GM23248 (cell line): ENCODE measurements at regions not wholly inside any gene's neighbourhood (a gene's known extent, or its start where the extent isn't known, plus 50 kb on each side); places are given as distances from the start of the nearest gene placed in this dataset.

Experiments
- DNase-seq: peaks from one replicate; pipeline ENCODE4 v3.0.0-alpha.2; 2015
- H2AFZ ChIP-seq: fragments of 200-600 bp; sonication (generic); 2 replicates; pipeline ENCODE4 v1.6.1; 2016; ENCODE audit warnings: antibody characterized with exemption
- H3F3A ChIP-seq: fragments of 200-600 bp; sonication (generic); 2 replicates; pipeline ENCODE4 v1.6.1; 2016; ENCODE audit warnings: mild to moderate bottlenecking, antibody characterized with exemption, mixed run types; ENCODE audit not compliant: insufficient read depth
- H3K27ac ChIP-seq: fragments of 200-600 bp; sonication (generic); 2 replicates; pipeline ENCODE4 v1.5.1; 2016; ENCODE audit warnings: mild to moderate bottlenecking
- H3K27me3 ChIP-seq: fragments of 200-600 bp; sonication (generic); replicated peaks from 2 replicates; pipeline ENCODE4 v1.6.1; 2016; ENCODE audit warnings: mild to moderate bottlenecking; ENCODE audit not compliant: insufficient read depth
- H3K36me3 ChIP-seq: fragments of 200-600 bp; sonication (generic); 2 replicates; pipeline ENCODE4 v1.6.1; 2016; ENCODE audit warnings: low read depth, mild to moderate bottlenecking
- H3K4me1 ChIP-seq: fragments of 200-600 bp; sonication (generic); 2 replicates; pipeline ENCODE4 v1.6.1; 2016; ENCODE audit warnings: mild to moderate bottlenecking; ENCODE audit not compliant: insufficient read depth
- H3K4me2 ChIP-seq: fragments of 200-600 bp; sonication (generic); one replicate; pipeline ENCODE4 v1.6.1; 2016; ENCODE audit warnings: mild to moderate bottlenecking; ENCODE audit not compliant: unreplicated experiment
- H3K4me3 ChIP-seq: fragments of 200-600 bp; sonication (generic); 2 replicates; pipeline ENCODE4 v1.5.1; 2016; ENCODE audit warnings: mild to moderate bottlenecking
- H3K79me2 ChIP-seq: fragments of 200-600 bp; sonication (generic); 2 replicates; pipeline ENCODE4 v1.6.1; 2016; ENCODE audit warnings: mild to moderate bottlenecking; ENCODE audit not compliant: insufficient read depth
- H3K9ac ChIP-seq: fragments of 200-600 bp; sonication (generic); 2 replicates; pipeline ENCODE4 v1.6.1; 2016; ENCODE audit warnings: mild to moderate bottlenecking
- H3K9me2 ChIP-seq: fragments of 200-600 bp; sonication (generic); 2 replicates; pipeline ENCODE4 v1.6.1; 2016; ENCODE audit warnings: mixed run types, mild to moderate bottlenecking, moderate library complexity; ENCODE audit not compliant: insufficient read depth
- H3K9me3 ChIP-seq: fragments of 200-600 bp; sonication (generic); one replicate; pipeline ENCODE4 v1.6.1; 2017; ENCODE audit warnings: low read depth
- H4K20me1 ChIP-seq: fragments of 200-600 bp; sonication (generic); 2 replicates; pipeline ENCODE4 v1.6.0; 2016; ENCODE audit not compliant: insufficient read depth
- EZH2 ChIP-seq: fragments of 200-600 bp; sonication (generic); IDR thresholded peaks from 2 replicates; pipeline ENCODE4 v1.6.1; 2018; ENCODE audit warnings: antibody characterized with exemption, mild to moderate bottlenecking; ENCODE audit not compliant: insufficient read depth, poor library complexity, severe bottlenecking
- EZH2phosphoT487 ChIP-seq: fragments of 200-600 bp; sonication (generic); IDR thresholded peaks from 2 replicates; pipeline ENCODE4 v1.6.1; 2018; ENCODE audit warnings: antibody characterized with exemption, moderate library complexity, mild to moderate bottlenecking, low read depth; ENCODE audit not compliant: insufficient read depth
- WGBS, 2 experiments: methylation state at CpG; one replicate each; pipeline ENCODE4 v1.1.6; 2015 to 2017; ENCODE audit warnings: low lambda C conversion rate in 2 of 2, low coverage in 1 of 2; ENCODE audit errors: missing lambda C conversion rate in 2 of 2; 5-methylcytosine and 5-hydroxymethylcytosine counted together
- in situ Hi-C: fragments of 300-500 bp; cut with MboI; formaldehyde crosslinking; loops from 2 replicates; pipeline ENCODE4 v1.15.0; 2020

GRCh38 chr1:219517031-219517430 lies 95.9 kb downstream of the ZC3H11B start:
- Histone ChIP-seq H3K4me2 (no peak overlapping the region), H3K79me2 (no peaks in the 10 kb centered on the region), H2AFZ (no peak overlapping the region), H3F3A (peaks cover 7% of the 10 kb centered on the region; the same call in 1 of the 2 replicates), H3K27me3 (peaks cover 3% of the 10 kb centered on the region; the same call in 1 of the 2 replicates), H3K36me3 (no peaks in the 10 kb centered on the region), H3K9me3 (no peaks in the 10 kb centered on the region), H3K4me3 (no peak overlapping the region), H3K9me2 (no peaks in the 10 kb centered on the region), H3K4me1 (peaks cover 10% of the 10 kb centered on the region), H3K27ac (no peak overlapping the region), H3K9ac (no peak overlapping the region), H4K20me1 (no peaks in the 10 kb centered on the region)
- no peak for TF ChIP-seq EZH2phosphoT487
- no peak for TF ChIP-seq EZH2
- 73 to 77% methylated on average over 3 of the region's 3 CpGs for WGBS, 2 experiments
- DNase-seq: no peak
- in situ Hi-C loops: no loop called here

- peaks cover 3% of the 10 kb centered on the region; the same call in 1 of the 2 replicates for H3K27me3 ChIP-seq
- in situ Hi-C loops: no loop called here
- DNase-seq: no peak
- H2AFZ ChIP-seq: no peak overlapping the region
- H3K4me2 ChIP-seq: no peak overlapping the region
- WGBS, 2 experiments: 81 to 83% methylated on average over 3 of the region's 3 CpGs
- TF ChIP-seq EZH2: no peak
- no peak for TF ChIP-seq EZH2phosphoT487
- no peaks in the 10 kb centered on the region for H3K9me3 ChIP-seq
- no peak overlapping the region for H3K9ac ChIP-seq
- H3K27ac ChIP-seq: no peak overlapping the region
- H4K20me1 ChIP-seq: no peaks in the 10 kb centered on the region
- H3K4me3 ChIP-seq: no peak overlapping the region
- no peaks in the 10 kb centered on the region for H3K79me2 ChIP-seq
- H3K9me2 ChIP-seq: no peaks in the 10 kb centered on the region
- H3K36me3 ChIP-seq: no peaks in the 10 kb centered on the region
- H3F3A ChIP-seq: peaks cover 7% of the 10 kb centered on the region; the same call in 1 of the 2 replicates
- peaks cover 10% of the 10 kb centered on the region for H3K4me1 ChIP-seq
Observed at GRCh38 chr1:219514728-219515127, 98.2 kb downstream of the ZC3H11B start.

- peak; percentile 1 for DNase-seq
Observed at GRCh38 chr1:219507437-219507836, 105.5 kb downstream of the ZC3H11B start.

GRCh38 chr1:219506936-219507335 lies 106.0 kb downstream of the ZC3H11B start:
- H3K4me1 ChIP-seq: no peaks in the 10 kb centered on the region
- H3K79me2 ChIP-seq: no peaks in the 10 kb centered on the region
- no peaks in the 10 kb centered on the region; the same call in 1 of the 2 replicates for H3K9me2 ChIP-seq
- H4K20me1 ChIP-seq: no peaks in the 10 kb centered on the region
- no peak overlapping the region for H3K9ac ChIP-seq
- no peaks in the 10 kb centered on the region for H3K36me3 ChIP-seq
- whole genome bisulfite sequencing, 2 experiments: 81 to 85% methylated on average over 1 of the region's 1 CpG
- H3K9me3 ChIP-seq: no peaks in the 10 kb centered on the region
- H3K27ac ChIP-seq: no peak overlapping the region
- no peaks in the 10 kb centered on the region for H3K27me3 ChIP-seq
- in situ Hi-C loops: no loop called here
- TF ChIP-seq EZH2 (no peak), EZH2phosphoT487 (no peak)
- no peak overlapping the region for H3K4me2 ChIP-seq
- no peak for DNase-seq
- H3K4me3 ChIP-seq: no peak overlapping the region
- no peaks in the 10 kb centered on the region for H3F3A ChIP-seq
- H2AFZ ChIP-seq: no peak overlapping the region

More at GRCh38 chr1:219507437-219507836, 105.5 kb downstream of the ZC3H11B start:
- H2AFZ ChIP-seq: no peak overlapping the region
- H3K79me2 ChIP-seq: no peaks in the 10 kb centered on the region
- no peaks in the 10 kb centered on the region for H3K36me3 ChIP-seq
- H3F3A ChIP-seq: no peaks in the 10 kb centered on the region
- H4K20me1 ChIP-seq: no peaks in the 10 kb centered on the region
- H3K9me3 ChIP-seq: no peaks in the 10 kb centered on the region
- no peaks in the 10 kb centered on the region; the same call in 1 of the 2 replicates for H3K9me2 ChIP-seq
- WGBS, 2 experiments: 14 to 19% methylated on average over 2 of the region's 2 CpGs
- H3K27me3 ChIP-seq: 0 out of 2 replicates have a peak, but pooled peaks cover 3% of the 10 kb centered on the region
- no peak overlapping the region for H3K27ac ChIP-seq
- no peak for TF ChIP-seq EZH2
- no peak for TF ChIP-seq EZH2phosphoT487
- H3K9ac ChIP-seq: no peak overlapping the region
- H3K4me2 ChIP-seq: no peak overlapping the region
- in situ Hi-C loops: no loop called here
- no peak overlapping the region for H3K4me3 ChIP-seq
- no peaks in the 10 kb centered on the region for H3K4me1 ChIP-seq

- no peak for TF ChIP-seq EZH2phosphoT487
- TF ChIP-seq EZH2: no peak
- Histone ChIP-seq H3F3A (no peaks in the 10 kb centered on the region), H3K36me3 (no peaks in the 10 kb centered on the region), H3K4me1 (no peaks in the 10 kb centered on the region), H3K4me2 (no peak overlapping the region), H3K79me2 (no peaks in the 10 kb centered on the region), H4K20me1 (no peaks in the 10 kb centered on the region), H3K9me2 (no peaks in the 10 kb centered on the region; the same call in 1 of the 2 replicates), H3K9me3 (no peaks in the 10 kb centered on the region), H3K9ac (no peak overlapping the region), H3K27ac (no peak overlapping the region), H3K27me3 (no peaks in the 10 kb centered on the region), H3K4me3 (no peak overlapping the region), H2AFZ (no peak overlapping the region)
- DNase-seq: no peak
- in situ Hi-C loops: no loop called here
- 51 to 60% methylated on average over 4 of the region's 4 CpGs for WGBS, 2 experiments
Observed at GRCh38 chr1:219506473-219506899, 106.4 kb downstream of the ZC3H11B start.
